Tibial nerve (tissue), 3 donors: ENCODE measurements at regions not wholly inside any gene's neighbourhood (a gene's known extent, or its start where the extent isn't known, plus 50 kb on each side); places are given as distances from the start of the nearest gene placed in this dataset.

Experiments used
- CTCF ChIP-seq, 5 experiments: fragments of 200-600 bp in 3 of 5; fragments of 450-650 bp in 2 of 5; sonication (generic) in 3 of 5; IDR thresholded peaks; one replicate each; pipeline ENCODE4 v1.5.1; 2016 to 2019; ENCODE audit warnings: antibody characterized with exemption in 5 of 5, mild to moderate bottlenecking in 3 of 5, moderate library complexity in 2 of 5
- POLR2A ChIP-seq, 2 donors: fragments of 450-650 bp; IDR thresholded peaks; one replicate each; pipeline ENCODE4 v1.6.1; 2017; ENCODE audit warnings: antibody characterized with exemption in 2 of 2, mild to moderate bottlenecking in 2 of 2, moderate library complexity in 2 of 2

DNA sequence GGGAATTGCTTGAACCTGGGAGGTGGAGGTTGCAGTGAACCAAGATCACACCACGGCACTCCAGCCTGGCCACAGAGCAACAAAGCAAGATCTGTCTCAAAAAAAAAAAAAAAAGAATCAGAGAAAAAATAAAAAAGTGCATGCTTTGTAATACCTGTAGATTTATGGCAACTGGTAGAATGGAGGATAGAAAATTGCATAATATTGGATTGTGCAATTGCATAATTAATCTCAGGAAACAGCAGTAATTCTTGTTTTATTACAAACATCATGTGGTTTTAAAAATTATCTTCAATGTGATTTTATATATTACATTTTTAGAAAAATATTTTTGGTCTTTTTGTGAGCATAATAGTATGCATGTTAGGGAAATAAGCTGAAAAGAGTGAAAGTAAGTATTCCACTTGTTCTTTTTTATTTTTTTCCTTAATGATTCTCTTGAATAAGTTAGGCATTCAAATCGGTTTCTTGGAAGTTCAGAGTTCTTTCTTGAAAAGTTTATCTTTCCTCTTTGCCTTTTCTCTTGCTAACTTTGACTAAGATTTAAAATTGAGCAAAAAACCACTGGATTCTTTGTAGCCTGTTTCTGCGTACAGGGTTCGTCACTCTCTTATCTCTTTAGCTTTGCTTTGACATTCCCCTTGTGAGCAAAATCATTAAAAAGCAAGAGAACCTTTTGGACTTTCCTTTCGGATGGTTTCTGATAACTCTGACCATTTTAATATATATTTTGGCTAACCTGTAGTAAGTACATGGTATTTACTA lies 127.5 kb upstream of the ADAMTS5 start:
- TF ChIP-seq CTCF (IDR thresholded peaks at IDR 0.05), result no peak
- TF ChIP-seq POLR2A (IDR thresholded peaks at IDR 0.05), result no peak
